K562 (cell line): ENCODE measurements at regions not wholly inside any gene's neighbourhood (a gene's known extent, or its start where the extent isn't known, plus 50 kb on each side); places are given as distances from the start of the nearest gene placed in this dataset.

Source experiments
- CHAMP1 ChIP-seq: fragments of 450-650 bp; IDR thresholded peaks from 2 replicates; pipeline ENCODE4 v1.6.1; 2016; ENCODE audit warnings: mild to moderate bottlenecking
- ELK1 ChIP-seq: sonication (generic); formaldehyde crosslinking; IDR thresholded peaks from 2 replicates; pipeline ENCODE4 v1.8.1; 2022; ENCODE audit warnings: missing genetic modification reagents
- FIP1L1 ChIP-seq: fragments of 200-400 bp; formaldehyde crosslinking; IDR thresholded peaks from 2 replicates; pipeline ENCODE4 v1.6.1; 2018; ENCODE audit warnings: mild to moderate bottlenecking, low read depth, low read length; ENCODE audit not compliant: poor library complexity, severe bottlenecking
- FOSL1 ChIP-seq: fragments of 200-800 bp; sonication (Bioruptor generic); conservative IDR thresholded peaks from 2 replicates; pipeline ENCODE4 v1.6.1; 2016; ENCODE audit warnings: missing genetic modification characterization, missing compliant biosample characterization
- HDAC3 ChIP-seq: fragments of 450-650 bp; IDR thresholded peaks from 2 replicates; pipeline ENCODE4 v1.6.1; 2018; ENCODE audit warnings: borderline replicate concordance, mild to moderate bottlenecking, moderate library complexity; ENCODE audit not compliant: partially characterized antibody
- ILF3 ChIP-seq: fragments of 450-650 bp; IDR thresholded peaks from 2 replicates; pipeline ENCODE4 v1.6.1; 2018; ENCODE audit warnings: antibody characterized with exemption, mild to moderate bottlenecking, moderate library complexity, borderline replicate concordance
- KLF10 ChIP-seq: fragments of 250-450 bp; sonication (Bioruptor Pico); IDR thresholded peaks from 2 replicates; pipeline ENCODE4 v1.6.1; 2021; ENCODE audit warnings: matching md5 sums
- MYNN ChIP-seq, 2 experiments: sonication (generic); formaldehyde crosslinking in 1 of 2; IDR thresholded peaks; 2 replicates each; pipeline versions ENCODE4 v1.5.0 to v1.6.1; 2016 to 2020; ENCODE audit warnings: antibody characterized with exemption in 1 of 2, missing genetic modification reagents in 1 of 2
- RNF2 ChIP-seq: sonication (generic); IDR thresholded peaks from 2 replicates; pipeline ENCODE4 v1.6.1; 2016
- SAFB ChIP-seq: fragments of 200-400 bp; formaldehyde crosslinking; IDR thresholded peaks from 2 replicates; pipeline ENCODE4 v1.6.1; 2017; ENCODE audit warnings: low read depth, low read length, borderline replicate concordance
- SOX6 ChIP-seq: fragments of 450-650 bp; IDR thresholded peaks from 2 replicates; pipeline ENCODE4 v1.6.1; 2014; ENCODE audit warnings: mild to moderate bottlenecking
- STAT5A ChIP-seq: IDR thresholded peaks from 2 replicates; pipeline ENCODE4 v1.6.1; 2012; ENCODE audit warnings: low read length, inconsistent platforms, borderline replicate concordance
- TAL1 ChIP-seq: fragments of 450-650 bp; IDR thresholded peaks from 2 replicates; pipeline ENCODE4 v1.6.1; 2016; ENCODE audit warnings: mild to moderate bottlenecking
- VEZF1 ChIP-seq: fragments of 200-800 bp; sonication (Bioruptor generic); IDR thresholded peaks from 2 replicates; pipeline ENCODE4 v1.6.1; 2017; ENCODE audit warnings: missing genetic modification characterization, missing compliant biosample characterization
- ZBTB17 ChIP-seq: fragments of 450-650 bp; formaldehyde crosslinking; IDR thresholded peaks from 2 replicates; pipeline ENCODE4 v1.4.0; 2020; ENCODE audit warnings: mild to moderate bottlenecking
- ZHX1 ChIP-seq: fragments of 150-350 bp; conservative IDR thresholded peaks from 2 replicates; pipeline ENCODE4 v1.6.1; 2014; ENCODE audit warnings: low read length
- ZNF41 ChIP-seq: fragments of 250-450 bp; sonication (Bioruptor Pico); conservative IDR thresholded peaks from 2 replicates; pipeline ENCODE4 v1.4.0; 2020; ENCODE audit warnings: mild to moderate bottlenecking
- ZNF699 ChIP-seq: fragments of 250-450 bp; sonication (Bioruptor Pico); IDR thresholded peaks from 2 replicates; pipeline ENCODE4 v1.8.0; 2021; ENCODE audit warnings: mild to moderate bottlenecking, moderate library complexity; ENCODE audit not compliant: insufficient replicate concordance
- ZNF778 ChIP-seq: fragments of 450-650 bp; formaldehyde crosslinking; IDR thresholded peaks from 2 replicates; pipeline ENCODE4 v1.4.0; 2020; ENCODE audit warnings: mild to moderate bottlenecking, moderate library complexity

GRCh38 chr14:73771848-73772638 lies 57.9 kb upstream of the PNMA1 start (continued):
- TF ChIP-seq VEZF1 (peak; percentile 42; the same call in 1 of the 2 replicates), SAFB (no peak), ZNF778 (CRISPR knock-in tag) (no peak), HDAC3 (peak; percentile 19), SOX6 (peak; percentile 69), RNF2 (0 out of 2 replicates have a peak, but pooled peaks have one; percentile 39), KLF10 (CRISPR knock-in tag) (no peak), ELK1 (CRISPR knock-in tag) (no peak), MYNN (IDR thresholded peaks at IDR 0.05) (peak; percentile 63; the same call in 1 of the 2 replicates), MYNN (CRISPR knock-in tag; IDR thresholded peaks at IDR 0.05) (no peak), TAL1 (peak; percentile 81), ZBTB17 (no peak), ZNF699 (CRISPR knock-in tag) (no peak), FIP1L1 (no peak), ZNF41 (no peak), ZHX1 (no peak), ILF3 (no peak), FOSL1 (tag) (0 out of 2 replicates have a peak, but pooled peaks have one; percentile 14), CHAMP1 (no peak), STAT5A (peak; percentile 83)
